SK-N-SH treated with all-trans-retinoic acid at 6 μM for 48 hours (cell line): ENCODE measurements at regions not wholly inside any gene's neighbourhood (a gene's known extent, or its start where the extent isn't known, plus 50 kb on each side); places are given as distances from the start of the nearest gene placed in this dataset.

ENCODE experiments used
- ARNTL ChIP-seq: fragments of 450-650 bp; formaldehyde crosslinking; IDR thresholded peaks from 2 replicates; pipeline ENCODE4 v1.5.0; 2020; ENCODE audit warnings: low read depth, mild to moderate bottlenecking, moderate library complexity, borderline replicate concordance
- CREB5 ChIP-seq: fragments of 250-450 bp; sonication (Bioruptor Pico); IDR thresholded peaks from 2 replicates; pipeline ENCODE4 v1.5.1; 2020; ENCODE audit warnings: low read depth, mild to moderate bottlenecking, moderate library complexity
- CSDC2 ChIP-seq: fragments of 250-450 bp; sonication (Bioruptor Pico); IDR thresholded peaks from 2 replicates; pipeline ENCODE4 v1.5.0; 2020; ENCODE audit warnings: mild to moderate bottlenecking, moderate library complexity
- ESRRG ChIP-seq: fragments of 250-450 bp; sonication (Bioruptor Pico); IDR thresholded peaks from 2 replicates; pipeline ENCODE4 v1.6.1; 2021; ENCODE audit warnings: mild to moderate bottlenecking
- GLIS3 ChIP-seq: fragments of 250-450 bp; sonication (Bioruptor Pico); IDR thresholded peaks from 2 replicates; pipeline ENCODE4 v1.5.0; 2020; ENCODE audit warnings: mild to moderate bottlenecking, moderate library complexity
- PATZ1 ChIP-seq: fragments of 250-450 bp; sonication (Bioruptor Pico); IDR thresholded peaks from 2 replicates; pipeline ENCODE4 v1.8.0; 2020; ENCODE audit warnings: mild to moderate bottlenecking, moderate library complexity, borderline replicate concordance
- PPARA ChIP-seq: fragments of 250-450 bp; sonication (Bioruptor Pico); IDR thresholded peaks from 2 replicates; pipeline ENCODE4 v1.5.0; 2020; ENCODE audit warnings: mild to moderate bottlenecking, borderline replicate concordance
- RARB ChIP-seq: fragments of 250-450 bp; sonication (Bioruptor Pico); IDR thresholded peaks from 2 replicates; pipeline ENCODE4 v1.8.0; 2021; ENCODE audit warnings: mild to moderate bottlenecking, moderate library complexity
- TCF4 ChIP-seq: fragments of 250-450 bp; sonication (Bioruptor Pico); IDR thresholded peaks from 2 replicates; pipeline ENCODE4 v1.8.0; 2021; ENCODE audit warnings: mild to moderate bottlenecking, moderate library complexity, borderline replicate concordance
- TOX ChIP-seq: fragments of 250-450 bp; sonication (Bioruptor Pico); IDR thresholded peaks from 2 replicates; pipeline ENCODE4 v1.8.0; 2021; ENCODE audit warnings: mild to moderate bottlenecking, moderate library complexity, borderline replicate concordance
- ZFP3 ChIP-seq: fragments of 250-450 bp; sonication (Bioruptor Pico); IDR thresholded peaks from 2 replicates; pipeline ENCODE4 v1.5.0; 2020; ENCODE audit warnings: mild to moderate bottlenecking, moderate library complexity
- ZNF565 ChIP-seq: fragments of 450-650 bp; formaldehyde crosslinking; conservative IDR thresholded peaks from 2 replicates; pipeline ENCODE4 v1.5.0; 2020; ENCODE audit warnings: low read depth, mild to moderate bottlenecking, moderate library complexity
- ZNF8 ChIP-seq: fragments of 450-650 bp; formaldehyde crosslinking; IDR thresholded peaks from 2 replicates; pipeline ENCODE4 v1.5.0; 2020; ENCODE audit warnings: mild to moderate bottlenecking, moderate library complexity

GRCh38 chr10:130763491-130763890 is 548.0 kb downstream of the TCERG1L start:
- no peak for TF ChIP-seq ESRRG
- TF ChIP-seq PATZ1 (CRISPR knock-in tag): no peak
- TF ChIP-seq PPARA (CRISPR knock-in tag): no peak
- TF ChIP-seq ZFP3 (CRISPR knock-in tag): no peak
- TF ChIP-seq GLIS3 (CRISPR knock-in tag): no peak
- no peak for TF ChIP-seq CSDC2 (CRISPR knock-in tag)
- no peak for TF ChIP-seq TOX (CRISPR knock-in tag)
- no peak for TF ChIP-seq CREB5
- TF ChIP-seq ZNF565 (CRISPR knock-in tag): no peak
- TF ChIP-seq ZNF8: no peak
- TF ChIP-seq RARB (CRISPR knock-in tag): no peak
- TF ChIP-seq ARNTL (CRISPR knock-in tag): no peak
- TF ChIP-seq TCF4 (CRISPR knock-in tag): no peak
